GM12873 (cell line): ENCODE measurements at regions not wholly inside any gene's neighbourhood (a gene's known extent, or its start where the extent isn't known, plus 50 kb on each side); places are given as distances from the start of the nearest gene placed in this dataset.

Experiments used
- TF ChIP-seq, protein P1 (sequence below): IDR thresholded peaks from 2 replicates; pipeline ENCODE4 v1.5.1; 2012; ENCODE audit warnings: low read depth, mild to moderate bottlenecking, moderate library complexity, low read length, control low read depth; ENCODE audit not compliant: insufficient read depth; ENCODE audit errors: missing control alignments

DNA sequence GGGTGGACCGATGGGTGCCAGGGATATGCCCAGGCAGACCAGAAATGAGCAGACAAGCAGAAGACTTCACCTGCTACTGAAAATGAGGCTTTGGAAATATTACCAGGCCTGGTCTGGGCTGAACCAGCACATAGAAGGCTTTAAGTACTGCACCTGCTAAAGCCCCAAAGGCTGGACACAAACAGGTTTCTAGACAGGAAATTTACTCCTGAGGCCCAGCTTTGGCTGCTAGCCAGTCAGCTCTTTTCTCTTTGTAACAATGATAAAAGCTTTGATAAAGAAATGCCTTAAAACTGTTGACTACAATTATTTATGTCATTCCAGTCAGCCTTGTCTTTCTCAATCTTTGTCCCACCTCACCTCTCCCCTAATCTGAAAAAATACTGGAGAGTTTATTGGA is 228.9 kb upstream of the EGLN3 start:
- TF ChIP-seq, protein P1, sequence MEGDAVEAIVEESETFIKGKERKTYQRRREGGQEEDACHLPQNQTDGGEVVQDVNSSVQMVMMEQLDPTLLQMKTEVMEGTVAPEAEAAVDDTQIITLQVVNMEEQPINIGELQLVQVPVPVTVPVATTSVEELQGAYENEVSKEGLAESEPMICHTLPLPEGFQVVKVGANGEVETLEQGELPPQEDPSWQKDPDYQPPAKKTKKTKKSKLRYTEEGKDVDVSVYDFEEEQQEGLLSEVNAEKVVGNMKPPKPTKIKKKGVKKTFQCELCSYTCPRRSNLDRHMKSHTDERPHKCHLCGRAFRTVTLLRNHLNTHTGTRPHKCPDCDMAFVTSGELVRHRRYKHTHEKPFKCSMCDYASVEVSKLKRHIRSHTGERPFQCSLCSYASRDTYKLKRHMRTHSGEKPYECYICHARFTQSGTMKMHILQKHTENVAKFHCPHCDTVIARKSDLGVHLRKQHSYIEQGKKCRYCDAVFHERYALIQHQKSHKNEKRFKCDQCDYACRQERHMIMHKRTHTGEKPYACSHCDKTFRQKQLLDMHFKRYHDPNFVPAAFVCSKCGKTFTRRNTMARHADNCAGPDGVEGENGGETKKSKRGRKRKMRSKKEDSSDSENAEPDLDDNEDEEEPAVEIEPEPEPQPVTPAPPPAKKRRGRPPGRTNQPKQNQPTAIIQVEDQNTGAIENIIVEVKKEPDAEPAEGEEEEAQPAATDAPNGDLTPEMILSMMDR, result no peak

DNA sequence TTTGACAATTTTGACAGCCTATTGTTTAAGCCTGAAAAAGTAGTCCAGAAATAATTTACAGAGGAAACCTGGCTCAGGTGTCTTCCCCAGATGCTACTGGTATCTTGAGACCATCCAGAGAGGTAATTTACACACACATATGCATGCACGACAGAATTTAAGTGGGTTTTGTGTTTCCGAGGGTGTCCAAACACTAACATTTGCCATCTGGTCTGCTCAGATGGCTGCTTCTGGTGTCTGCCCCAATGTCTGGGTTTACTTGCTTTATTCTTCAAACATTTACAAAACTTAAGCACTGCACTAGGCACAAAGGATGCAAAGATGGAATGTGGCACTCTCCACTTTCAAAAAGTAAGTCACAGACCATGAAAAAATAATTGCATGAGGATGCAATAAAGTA is 226.6 kb upstream of the EGLN3 start:
- TF ChIP-seq, protein P1, result no peak

DNA sequence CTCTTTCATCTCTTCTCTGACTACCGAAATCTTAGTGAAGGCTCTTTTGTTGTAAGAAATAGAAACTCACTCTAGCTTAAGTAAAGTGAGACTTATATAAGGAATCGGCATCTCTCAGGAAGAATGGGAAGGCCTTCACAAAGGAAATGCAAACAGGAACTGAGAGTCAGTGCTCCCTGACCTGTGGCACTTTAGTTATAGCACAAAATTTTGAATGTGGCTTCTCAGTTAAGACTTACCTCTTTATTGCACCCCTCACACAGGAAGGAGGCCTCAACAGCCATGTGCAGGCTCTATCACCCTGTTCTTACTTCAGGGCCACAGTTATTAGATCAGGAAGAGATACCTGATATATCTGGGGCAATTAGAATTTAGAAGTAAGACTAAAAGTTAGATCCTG is 224.7 kb upstream of the EGLN3 start:
- TF ChIP-seq, protein P1, result no peak

DNA sequence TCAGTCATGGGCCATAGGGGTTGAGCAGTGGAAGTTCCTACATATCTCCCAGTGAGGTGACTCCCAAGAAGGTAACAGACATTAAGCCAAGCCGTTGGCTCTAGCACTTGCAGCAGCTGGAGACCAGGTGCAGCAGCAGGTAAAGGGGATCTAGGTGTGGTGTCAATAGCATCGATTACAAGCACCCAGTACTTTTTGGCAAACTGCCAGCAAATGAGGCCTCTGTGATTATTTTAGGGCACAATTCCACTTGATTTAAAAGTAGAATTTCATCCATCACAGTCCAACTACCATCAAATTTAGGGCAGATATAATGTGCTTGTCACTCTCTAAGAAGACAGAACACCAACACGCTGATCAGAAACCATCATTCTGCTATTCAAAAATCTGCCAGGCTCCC is 224.1 kb upstream of the EGLN3 start:
- TF ChIP-seq, protein P1, result no peak

DNA sequence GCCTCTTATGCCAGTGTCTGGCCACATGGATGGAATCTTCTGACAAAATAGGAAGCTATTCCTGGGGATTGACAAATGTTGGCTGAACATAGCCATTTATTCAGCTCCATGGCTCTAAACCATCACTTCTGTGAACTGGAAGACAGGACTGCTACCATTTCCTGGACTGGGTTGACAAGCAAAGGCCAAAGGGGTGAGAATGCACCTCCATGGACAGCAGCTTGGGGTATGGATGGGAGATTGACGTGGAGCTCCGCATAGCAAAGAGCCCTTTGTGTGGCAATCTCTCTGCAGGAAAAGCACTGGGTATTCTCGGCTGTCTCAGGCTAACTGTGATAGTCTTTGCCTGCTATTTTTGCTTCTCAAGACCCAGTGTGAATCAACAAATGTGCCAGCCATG is 223.0 kb upstream of the EGLN3 start:
- TF ChIP-seq, protein P1, result no peak

DNA sequence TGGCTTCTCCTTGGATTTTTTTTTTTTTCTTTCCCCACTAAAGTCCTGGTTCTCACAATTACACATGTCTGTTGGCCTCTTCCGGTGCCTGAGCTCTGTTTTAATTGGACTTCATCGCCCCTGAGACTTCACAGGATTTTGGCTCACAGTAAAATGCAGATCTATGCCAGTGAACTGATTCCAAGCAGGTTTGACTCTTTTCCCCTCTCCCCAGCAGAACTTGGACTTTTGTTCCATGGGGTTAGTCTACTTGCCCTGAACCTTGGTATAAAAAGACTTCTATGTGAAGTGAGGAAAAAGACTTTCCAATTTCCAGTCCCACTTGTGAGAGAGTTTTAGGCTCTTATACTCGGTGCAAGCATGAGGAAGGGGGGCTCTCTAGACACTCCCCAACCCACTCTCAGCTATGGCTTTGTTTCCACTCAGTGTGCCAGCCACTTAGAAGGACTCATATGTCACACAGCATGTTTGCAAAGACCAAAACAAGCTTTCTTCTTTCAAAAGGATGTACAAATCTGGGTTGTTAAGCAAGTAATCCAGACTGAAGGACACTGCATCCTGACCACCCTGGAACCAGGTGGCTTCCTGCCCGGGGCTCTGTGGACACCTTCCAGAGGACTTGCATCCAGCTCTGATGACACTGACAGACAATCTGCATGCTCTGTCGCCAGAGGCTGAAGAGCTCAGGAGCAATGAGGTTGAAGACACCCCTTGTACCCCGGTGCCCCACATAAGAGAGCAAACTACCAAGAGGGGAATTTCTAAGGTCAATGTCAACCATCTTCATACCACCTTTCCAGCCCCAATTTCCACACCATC is 221.9 kb upstream of the EGLN3 start:
- TF ChIP-seq, protein P1, result no peak

DNA sequence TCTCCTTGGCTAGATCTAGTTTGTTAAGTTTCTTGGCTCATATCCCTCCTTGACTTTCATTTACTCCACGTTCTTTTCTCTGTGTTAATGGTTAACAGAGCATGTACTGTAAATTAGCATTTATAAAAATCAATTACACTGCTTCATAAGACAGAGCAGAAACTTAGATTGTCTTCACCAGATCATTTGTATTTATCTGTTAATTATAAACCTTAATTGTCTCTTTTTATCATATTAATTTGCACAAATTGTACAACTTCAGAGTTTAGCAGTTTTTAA is 221.2 kb upstream of the EGLN3 start:
- TF ChIP-seq, protein P1, result no peak
